Adipose tissue (tissue), 3 donors: ENCODE measurements at regions not wholly inside any gene's neighbourhood (a gene's known extent, or its start where the extent isn't known, plus 50 kb on each side); places are given as distances from the start of the nearest gene placed in this dataset.

Experiments
- H3K27ac ChIP-seq: one replicate; pipeline ENCODE4 v1.5.1; 2013; ENCODE audit warnings: low read depth, low read length
- WGBS, 3 donors: extraction: QIAGEN DNeasy Blood & Tissue Kit; methylation state at CpG; one replicate each; pipeline ENCODE4 v1.1.7; 2013; 5-methylcytosine and 5-hydroxymethylcytosine counted together
- donor health status: healthy with polysubstance abuse.
- donor health status: Bipolar disorder and iron deficiency.
- donor health status: healthy.

- 60 to 86% (median 84%) methylated on average over 4 of the region's 4 CpGs for WGBS, 3 donors
- no peak overlapping the region for H3K27ac ChIP-seq
These were observed 59.6 kb downstream of the OLIG3 start for GRCh38 chr6:137434640-137435039.

DNA sequence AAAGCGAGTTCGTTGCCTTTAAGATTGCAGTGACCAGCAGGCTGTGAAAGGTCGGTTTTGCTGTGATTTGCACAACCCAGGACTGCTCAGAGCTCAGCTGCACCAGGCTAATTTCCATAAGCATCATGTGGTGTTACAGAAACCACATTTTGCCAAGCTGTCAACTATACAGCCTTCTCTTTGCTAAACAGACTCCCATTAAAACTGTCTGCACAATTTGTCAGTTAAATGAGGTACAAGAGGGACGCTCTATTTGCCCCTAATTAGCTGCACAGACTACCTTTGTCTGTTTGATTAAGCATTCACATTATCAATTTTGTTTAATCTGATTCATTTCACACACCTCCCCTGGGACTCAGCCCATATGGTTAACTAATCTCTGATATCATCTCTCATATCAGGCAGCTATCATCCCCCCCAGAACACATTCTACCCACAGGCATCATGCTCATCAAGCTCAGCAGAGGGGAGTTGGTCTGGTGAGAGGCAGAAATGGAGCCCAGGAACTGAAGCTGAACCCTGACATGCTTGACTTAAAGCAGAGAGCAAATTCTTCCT is 62.1 kb downstream of the OLIG3 start:
- no peak overlapping the region for H3K27ac ChIP-seq
- 57 to 85% (median 81%) methylated on average over 4 of the region's 4 CpGs for WGBS, 3 donors

GRCh38 chr6:137430954-137431353 is 63.2 kb downstream of the OLIG3 start:
- no peak overlapping the region for H3K27ac ChIP-seq
- 85 to 93% (median 87%) methylated on average over 4 of the region's 4 CpGs for WGBS, 3 donors

DNA sequence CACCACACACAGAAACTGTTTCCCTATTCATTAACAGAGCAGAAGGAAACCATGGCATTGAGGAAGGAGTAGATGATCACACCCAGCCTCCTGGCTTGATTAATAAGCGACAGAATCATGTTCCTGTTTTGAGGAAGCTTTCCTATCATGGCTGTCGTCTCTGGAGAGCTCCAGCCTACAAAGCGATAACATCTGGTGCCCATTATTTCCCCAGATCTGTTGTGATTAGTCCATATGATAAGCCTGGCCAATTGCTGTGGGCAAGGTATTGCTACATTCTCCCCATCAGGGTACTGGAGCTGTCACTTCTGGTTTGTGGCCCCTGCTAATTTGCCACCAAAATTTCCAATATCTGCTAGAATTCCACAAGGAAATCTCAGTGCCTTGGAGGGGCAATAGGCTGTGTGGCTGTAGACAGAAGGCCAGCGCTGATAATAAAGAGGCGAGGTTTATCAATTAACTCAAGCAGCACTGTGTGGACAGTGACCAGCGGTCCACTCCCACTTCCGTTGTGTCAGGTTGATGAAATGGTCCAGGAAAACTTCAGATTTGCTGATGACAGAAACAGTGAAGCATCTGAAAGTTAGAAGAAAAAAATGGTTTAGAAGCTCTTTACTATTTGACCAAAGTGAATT is 66.4 kb downstream of the OLIG3 start:
- no peak overlapping the region for H3K27ac ChIP-seq
- 71 to 74% (median 73%) methylated on average over 7 of the region's 7 CpGs for WGBS, 3 donors

DNA sequence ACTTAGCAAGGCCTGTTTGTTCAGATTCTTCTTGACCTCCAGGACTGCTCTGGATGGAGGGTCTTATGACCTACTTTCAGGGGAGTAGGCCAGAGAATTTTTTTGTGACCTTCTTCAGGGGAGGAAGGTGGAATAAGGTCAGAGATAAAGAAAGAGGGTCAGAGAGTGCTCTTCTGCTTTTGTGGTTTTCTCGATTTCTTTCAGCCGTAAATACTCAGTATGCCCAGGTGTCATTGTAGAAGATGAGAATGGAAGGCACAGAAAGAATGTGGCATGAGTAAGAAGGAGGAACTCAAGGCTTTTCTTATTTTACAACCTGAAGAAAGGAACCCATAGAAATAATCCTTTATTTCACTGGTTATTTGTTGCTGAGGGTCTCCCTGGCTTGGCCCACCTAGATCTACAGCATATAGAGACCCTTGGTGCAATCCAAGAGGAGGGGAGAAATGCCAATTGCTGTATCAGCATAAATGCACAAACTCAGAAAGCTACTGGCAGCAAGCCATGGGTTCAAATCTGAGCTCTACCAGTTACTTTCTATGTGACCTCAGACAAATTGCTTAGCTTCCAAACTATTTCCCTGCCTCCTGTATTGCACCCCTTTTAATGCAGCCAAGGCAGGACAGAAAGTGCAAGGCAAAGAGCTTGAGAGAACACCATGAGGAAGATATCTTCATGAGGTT is 68.0 kb downstream of the OLIG3 start:
- H3K27ac ChIP-seq = no peak overlapping the region
- 50 to 58% (median 57%) methylated on average over 2 of the region's 2 CpGs for WGBS, 3 donors

- no peak overlapping the region for H3K27ac ChIP-seq
- WGBS, 3 donors = 39 to 63% (median 47%) methylated on average over 3 of the region's 3 CpGs
These were observed 69.9 kb downstream of the OLIG3 start for GRCh38 chr6:137424251-137424650.

DNA sequence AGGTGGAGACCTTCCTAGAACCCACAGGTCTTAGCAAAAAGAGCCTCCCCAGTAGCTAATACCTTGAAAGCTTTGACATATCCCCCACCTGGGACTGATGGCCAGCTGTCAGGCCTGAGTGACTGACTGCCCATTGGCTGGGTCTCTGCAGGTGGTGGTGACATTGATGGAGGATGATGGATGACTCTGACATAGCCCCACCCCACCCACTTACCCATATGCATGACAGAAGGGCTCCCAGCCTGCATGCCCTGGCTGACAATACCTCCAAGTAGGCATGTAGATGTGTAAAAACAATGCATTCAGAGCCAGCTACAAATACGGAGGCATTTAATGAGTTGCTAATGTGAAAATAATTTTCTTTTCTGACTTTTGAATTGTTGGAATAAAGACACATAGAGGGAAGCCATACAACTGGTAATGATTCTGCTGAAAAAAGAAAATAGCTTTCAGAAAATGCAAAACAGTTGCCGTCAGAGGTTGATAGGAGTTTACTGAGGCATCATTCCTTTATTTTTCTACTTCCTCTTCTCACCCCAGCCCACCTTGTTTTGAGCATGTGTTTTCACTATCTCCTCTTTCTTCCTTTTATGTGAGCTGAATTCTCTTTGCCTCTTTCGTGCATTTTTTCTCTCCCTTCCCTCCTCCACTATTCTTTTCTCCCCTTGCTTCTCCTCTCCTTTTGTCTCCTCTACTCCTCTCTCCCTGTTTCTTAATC is 70.6 kb downstream of the OLIG3 start:
- no peak overlapping the region for H3K27ac ChIP-seq
- WGBS, 3 donors = 69 to 82% (median 76%) methylated on average over 3 of the region's 3 CpGs

DNA sequence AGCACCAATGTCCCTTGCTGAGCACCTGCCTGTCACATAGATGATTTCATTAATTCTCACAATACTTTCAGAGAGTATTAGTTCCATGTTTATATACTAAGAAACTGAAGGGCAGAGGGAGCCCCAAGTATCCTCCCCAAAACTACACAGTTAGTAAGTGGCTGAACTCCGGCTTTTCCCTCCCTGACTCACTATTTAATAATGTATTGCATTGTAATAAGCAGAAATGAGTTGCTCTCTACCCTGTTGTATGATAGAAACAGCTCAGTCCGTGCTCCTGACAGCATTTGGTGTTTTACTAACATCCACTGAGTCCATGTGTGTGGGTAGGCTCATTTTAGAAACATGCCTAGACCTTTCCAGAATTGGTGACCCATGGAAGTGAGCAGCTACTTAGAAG is 76.8 kb downstream of the OLIG3 start:
- WGBS, 3 donors = 86 to 87% (median 86%) methylated on average over 2 of the region's 2 CpGs
- no peak overlapping the region for H3K27ac ChIP-seq

DNA sequence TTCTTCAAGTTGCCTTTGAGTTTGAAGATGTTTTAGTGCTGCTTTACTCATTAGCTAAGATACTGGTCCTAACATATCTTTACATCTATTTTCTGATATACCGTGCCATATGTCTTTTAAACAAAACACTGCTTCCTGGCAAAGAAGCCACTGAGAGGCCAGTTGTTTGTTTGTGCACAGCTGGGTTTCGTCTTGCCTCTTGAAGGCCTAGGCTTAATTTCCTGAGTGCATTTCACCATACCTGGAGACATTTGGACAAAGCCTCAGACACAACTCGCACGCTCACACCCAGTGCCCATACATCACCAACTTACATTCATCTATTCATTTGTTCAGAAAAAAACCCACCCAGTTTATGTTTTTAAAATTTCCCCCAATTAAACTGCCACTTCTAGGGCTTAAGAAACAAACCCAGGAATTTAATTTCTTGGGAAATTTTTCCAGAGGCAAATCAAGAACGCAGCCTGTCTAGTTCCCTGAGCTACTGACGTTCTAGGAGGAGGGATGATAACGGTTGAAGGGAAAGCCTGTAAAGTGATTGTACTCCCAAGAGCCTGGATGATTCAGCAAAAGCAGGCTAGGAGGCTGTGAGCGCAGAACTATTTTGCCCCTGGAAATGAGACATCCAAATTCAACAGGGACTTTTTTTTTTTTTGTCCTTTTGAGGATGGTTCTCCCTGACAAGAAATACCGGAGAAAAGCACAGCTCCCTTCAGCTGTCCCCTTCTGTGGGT is 77.7 kb downstream of the OLIG3 start:
- H3K27ac ChIP-seq = peak overlapping the region; percentile 48
- WGBS, 3 donors = 62 to 68% (median 68%) methylated on average over 9 of the region's 9 CpGs

DNA sequence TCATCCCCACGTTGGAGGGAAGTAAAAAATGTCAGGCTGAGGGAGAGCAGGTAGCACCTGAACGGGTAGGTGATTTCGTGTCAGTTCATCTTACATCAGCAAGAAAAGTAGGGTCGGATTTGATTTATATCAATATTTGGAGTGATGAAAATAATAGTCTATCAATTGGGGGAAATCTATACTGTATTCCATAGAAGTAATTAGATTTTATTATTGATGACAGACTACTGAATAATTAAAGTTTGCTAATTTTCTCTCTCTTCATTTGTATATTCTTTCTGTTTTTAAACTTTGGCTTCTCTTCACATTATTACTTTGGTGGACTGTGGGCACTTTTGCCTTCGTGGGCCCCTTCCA is 78.4 kb downstream of the OLIG3 start:
- no peak overlapping the region for H3K27ac ChIP-seq
- WGBS, 3 donors = 32 to 38% (median 36%) methylated on average over 5 of the region's 5 CpGs

DNA sequence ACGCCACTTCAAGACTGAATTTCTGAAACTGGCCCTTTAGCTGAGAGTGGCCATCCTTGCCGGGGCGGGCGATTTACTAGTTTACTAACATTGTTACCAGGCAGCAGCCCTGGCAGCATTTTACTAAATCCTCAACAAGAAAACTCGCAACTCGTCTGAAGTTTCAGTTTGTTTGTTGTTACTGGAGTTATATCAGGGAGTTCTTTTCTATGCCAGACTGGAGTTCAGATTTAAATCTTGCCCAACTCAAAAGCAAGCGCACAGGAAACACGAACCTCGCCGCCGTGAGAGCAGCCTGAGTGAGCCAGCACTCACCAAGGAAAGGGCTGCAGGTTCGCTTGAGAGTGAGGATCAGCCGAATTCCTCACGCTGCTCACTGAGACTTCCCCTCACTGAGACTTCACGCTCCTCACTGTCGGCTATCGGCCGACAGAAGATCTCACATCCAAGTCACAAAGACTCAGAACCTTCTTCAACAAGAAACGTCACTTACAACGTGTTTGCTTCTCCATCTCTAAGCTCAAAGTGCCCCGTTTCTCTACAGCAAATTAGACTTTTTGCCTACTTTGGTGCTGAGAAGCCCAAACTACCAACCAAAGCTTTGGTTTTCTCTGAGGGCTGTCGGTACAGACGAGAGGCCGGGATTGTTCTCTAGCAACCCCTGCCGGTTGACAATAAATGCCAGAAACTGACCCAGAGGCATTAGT is 78.9 kb downstream of the OLIG3 start:
- 4 to 17% (median 6%) methylated on average over 25 of the region's 25 CpGs for WGBS, 3 donors
- H3K27ac ChIP-seq = no peak overlapping the region

- H3K27ac ChIP-seq = no peak overlapping the region
- WGBS, 3 donors = 56 to 67% (median 63%) methylated on average over 7 of the region's 7 CpGs
These were observed 79.6 kb downstream of the OLIG3 start for GRCh38 chr6:137414599-137414998.

DNA sequence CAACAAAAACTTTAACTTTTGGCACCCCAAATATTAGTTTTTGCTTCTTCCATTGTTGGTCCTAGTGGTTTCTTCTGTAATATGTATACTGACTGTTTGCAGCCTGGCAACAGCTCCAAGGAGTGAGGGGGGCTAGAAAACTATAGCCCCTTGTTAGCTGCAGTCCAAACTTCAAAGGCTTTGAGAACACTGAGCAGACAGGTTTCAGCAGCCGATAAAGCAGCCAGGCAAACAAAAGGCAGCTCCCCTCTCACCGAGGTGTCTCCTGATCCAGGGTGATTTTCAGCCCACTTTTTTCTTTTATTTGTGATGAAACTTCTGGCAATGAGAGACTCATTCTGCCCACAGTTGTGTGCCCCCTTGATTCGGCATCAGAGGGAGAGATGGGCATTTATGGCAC is 80.7 kb downstream of the OLIG3 start:
- 35 to 64% (median 53%) methylated on average over 3 of the region's 3 CpGs for WGBS, 3 donors
- H3K27ac ChIP-seq = no peak overlapping the region

DNA sequence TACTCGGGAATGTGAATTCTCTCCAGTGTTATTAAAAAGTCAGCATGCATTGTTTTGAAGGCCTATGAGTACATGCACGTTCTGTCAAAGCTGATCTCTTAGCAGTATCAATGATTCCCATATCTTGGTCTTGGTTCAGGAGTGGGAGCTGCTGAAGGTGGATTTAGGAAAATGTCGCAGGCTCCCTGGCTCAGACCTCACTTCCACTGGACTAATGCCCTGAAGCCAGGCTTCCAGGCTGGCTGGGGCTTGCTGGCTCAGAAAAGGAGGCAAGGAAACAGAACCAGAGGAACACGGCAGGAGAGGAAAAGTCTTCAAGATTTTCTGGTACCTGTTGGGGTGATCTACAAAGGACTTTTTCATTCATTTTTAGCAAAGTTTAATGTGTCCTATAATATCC is 81.6 kb downstream of the OLIG3 start:
- WGBS, 3 donors = 78 to 85% (median 79%) methylated on average over 4 of the region's 4 CpGs

DNA sequence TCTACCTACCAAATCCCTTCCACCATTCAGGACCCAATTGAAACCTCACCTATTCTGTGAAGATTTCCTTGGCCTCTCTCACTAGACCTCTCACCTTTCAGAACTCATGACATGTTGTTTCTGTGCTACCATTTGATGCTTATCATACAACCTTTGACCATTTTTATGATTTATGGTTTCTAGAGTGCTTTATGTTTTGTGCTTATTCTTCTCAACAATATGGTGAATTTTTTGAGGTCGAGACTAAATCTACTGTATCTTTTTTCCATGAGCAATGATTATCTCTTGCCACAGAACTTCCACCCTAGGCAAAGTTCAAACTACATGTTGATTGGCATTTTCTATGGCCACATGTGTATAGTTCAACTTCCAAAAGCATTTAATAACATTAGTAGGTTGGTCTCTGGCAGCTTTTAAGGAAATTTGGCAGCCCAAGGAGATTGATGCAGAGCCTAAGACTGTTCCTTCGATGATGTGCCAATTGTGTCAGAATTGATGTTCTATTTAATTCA is 84.9 kb downstream of the OLIG3 start:
- WGBS, 3 donors = 79 to 88% (median 80%) methylated on average over 2 of the region's 2 CpGs
- H3K27ac ChIP-seq = no peak overlapping the region

More for the DNA sequence above, 81.6 kb downstream of the OLIG3 start:
- no peak overlapping the region for H3K27ac ChIP-seq

DNA sequence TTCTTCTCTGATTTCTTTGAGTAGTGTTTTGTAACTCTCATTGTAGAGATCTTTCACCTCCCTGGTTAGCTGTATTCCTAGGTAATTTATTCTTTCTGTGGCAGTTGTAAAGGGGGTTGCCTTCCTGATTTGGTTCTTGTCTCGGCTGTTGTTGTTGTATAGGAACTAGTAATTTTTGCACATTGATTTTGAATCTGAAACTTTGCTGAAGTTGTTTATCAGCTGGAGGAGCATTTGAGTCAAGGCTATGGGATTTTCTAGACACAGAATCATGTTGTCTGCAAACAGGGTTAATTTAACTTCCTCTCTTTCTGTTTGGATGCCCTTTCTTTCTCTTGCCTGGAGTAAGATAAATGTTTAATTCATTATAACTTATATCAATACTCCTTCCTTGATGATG is 86.4 kb downstream of the OLIG3 start:
- WGBS, 3 donors = 83 to 89% (median 84%) methylated on average over 1 of the region's 1 CpG

GRCh38 chr6:137405806-137406205 is 88.4 kb downstream of the OLIG3 start:
- no peak overlapping the region for H3K27ac ChIP-seq

More for the DNA sequence above, 86.4 kb downstream of the OLIG3 start:
- H3K27ac ChIP-seq = no peak overlapping the region

DNA sequence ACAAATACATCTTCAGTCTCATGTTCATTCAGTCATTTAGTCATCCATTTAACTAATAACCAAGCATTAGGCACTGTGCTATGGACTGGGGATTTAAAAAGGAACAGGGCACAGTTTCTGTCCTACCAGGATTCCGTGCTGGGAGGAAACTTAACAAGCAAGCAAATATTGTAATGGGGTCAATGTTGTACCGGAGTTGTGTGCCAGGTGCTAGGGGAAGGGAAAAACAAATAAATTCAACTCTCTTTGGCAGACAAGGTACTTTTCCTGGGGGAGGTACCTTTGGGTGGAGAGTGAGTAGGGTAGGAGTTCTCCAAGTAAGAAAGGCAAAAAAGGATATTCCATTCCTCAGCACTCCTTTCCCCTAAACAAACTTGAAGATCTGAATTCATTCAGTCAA is 90.3 kb downstream of the OLIG3 start:
- H3K27ac ChIP-seq = no peak overlapping the region
- 24 to 84% (median 84%) methylated on average over 2 of the region's 2 CpGs for WGBS, 3 donors
